ENCODE measurements at regions not wholly inside any gene's neighbourhood (a gene's known extent, or its start where the extent isn't known, plus 50 kb on each side); places are given as distances from the start of the nearest gene placed in this dataset.

GRCh38 chr3:107931326-107931725, 159.5 kb downstream of the CD47 start:
- TF ChIP-seq POLR2A (IDR thresholded peaks at IDR 0.05; ENCODE audit: low read depth, low read length) (no peak), CTCF (IDR thresholded peaks at IDR 0.05; ENCODE audit: extremely low read depth in 1 of 2, insufficient read depth in 1 of 2, low read depth in 1 of 2, low read length in 2 of 2) (no peak), EZH2 (IDR thresholded peaks at IDR 0.05; ENCODE audit: borderline replicate concordance, low read depth, low read length, severe bottlenecking) (no peak), MAX (IDR thresholded peaks at IDR 0.05; ENCODE audit: insufficient read depth, insufficient read length) (no peak), MYC (IDR thresholded peaks at IDR 0.05; ENCODE audit: low read depth, low read length) (no peak), POLR2AphosphoS5 (IDR thresholded peaks at IDR 0.05; ENCODE audit: insufficient read depth, low read depth, low read length) (no peak), JUN (IDR thresholded peaks at IDR 0.05; ENCODE audit: borderline replicate concordance, insufficient read depth, insufficient read length, low read depth) (no peak), GATA2 (IDR thresholded peaks at IDR 0.05; ENCODE audit: insufficient read depth, insufficient read length, low read depth, low read length) (no peak)
